Body of pancreas (tissue), 4 donors: ENCODE measurements at regions not wholly inside any gene's neighbourhood (a gene's known extent, or its start where the extent isn't known, plus 50 kb on each side); places are given as distances from the start of the nearest gene placed in this dataset.

Experiments used
- ATAC-seq: fragments of 150-250 bp; one replicate; pipeline ENCODE4 v1.9.1; 2016
- DNase-seq, 4 donors: peaks; one replicate each; pipeline ENCODE4 v3.0.0-alpha.2; 2019
- H3K27ac ChIP-seq, 4 donors: fragments of 200-600 bp; sonication (generic); 1 replicate in 3 of 4; 2 replicates in 1 of 4; pipeline versions ENCODE4 v1.5.1 to v1.6.1; 2016 to 2019; ENCODE audit warnings: mild to moderate bottlenecking in 1 of 4, mixed read lengths in 1 of 4, moderate library complexity in 1 of 4
- H3K27me3 ChIP-seq, 2 donors: fragments of 200-600 bp; sonication (generic); one replicate each; pipeline ENCODE4 v1.6.0; 2016; ENCODE audit warnings: mild to moderate bottlenecking in 1 of 2
- H3K36me3 ChIP-seq, 2 donors: fragments of 200-600 bp; sonication (generic); replicated peaks in 1 of 2; 2 replicates each; pipeline ENCODE4 v1.5.1; 2016; ENCODE audit warnings: low read depth in 2 of 2; ENCODE audit not compliant: insufficient read depth in 1 of 2
- H3K4me1 ChIP-seq: fragments of 200-600 bp; sonication (generic); one replicate; pipeline ENCODE4 v1.6.0; 2016
- H3K4me3 ChIP-seq, 2 donors: fragments of 200-600 bp; sonication (generic); 1 replicate in 1 of 2; 2 replicates in 1 of 2; pipeline ENCODE4 v1.5.1; 2016 to 2019
- H3K9me3 ChIP-seq, 3 donors: fragments of 200-600 bp; sonication (generic); 1 replicate in 2 of 3; 2 replicates in 1 of 3; pipeline ENCODE4 v1.5.1; 2016
- POLR2A ChIP-seq, 3 donors: fragments of 450-650 bp; IDR thresholded peaks; one replicate each; pipeline ENCODE4 v1.6.1; 2016; ENCODE audit warnings: antibody characterized with exemption in 3 of 3, mild to moderate bottlenecking in 2 of 3
- WGBS, 2 donors: methylation state at CpG; one replicate each; pipeline ENCODE4 v1.1.5; 2017; 5-methylcytosine and 5-hydroxymethylcytosine counted together
- intact Hi-C: fragments of 100-400 bp; cut with DNase I; formaldehyde crosslinking; loops from one replicate; pipeline ENCODE4 v1.15.1; 2023
- TF ChIP-seq, protein P1 (sequence below), 7 experiments: fragments of 450-650 bp in 4 of 7; fragments of 200-600 bp in 3 of 7; sonication (generic) in 3 of 7; IDR thresholded peaks; one replicate each; pipeline ENCODE4 v1.5.1; 2016 to 2019; ENCODE audit warnings: antibody characterized with exemption in 7 of 7

DNA sequence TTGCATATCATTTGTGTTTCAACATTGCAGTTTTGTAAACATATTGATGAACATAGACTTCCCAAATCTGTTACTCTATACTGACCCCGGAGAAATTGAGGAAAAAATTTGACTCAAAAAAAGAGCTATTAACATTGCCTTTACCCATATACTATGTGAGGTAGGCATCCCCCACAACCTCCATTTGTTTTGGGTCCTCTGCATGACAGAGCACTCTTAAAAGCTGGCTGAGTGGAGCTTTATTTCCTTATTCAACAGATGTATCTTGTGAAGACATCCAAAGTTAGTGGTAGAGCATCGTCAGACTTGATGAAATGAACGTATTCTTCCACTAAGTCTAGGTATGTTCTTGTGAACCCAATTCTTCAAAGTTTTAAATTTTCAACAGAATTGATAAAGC, 310.5 kb downstream of the CDH9 start:
- 59 to 65% methylated on average over 3 of the region's 3 CpGs for WGBS, 2 donors

DNA sequence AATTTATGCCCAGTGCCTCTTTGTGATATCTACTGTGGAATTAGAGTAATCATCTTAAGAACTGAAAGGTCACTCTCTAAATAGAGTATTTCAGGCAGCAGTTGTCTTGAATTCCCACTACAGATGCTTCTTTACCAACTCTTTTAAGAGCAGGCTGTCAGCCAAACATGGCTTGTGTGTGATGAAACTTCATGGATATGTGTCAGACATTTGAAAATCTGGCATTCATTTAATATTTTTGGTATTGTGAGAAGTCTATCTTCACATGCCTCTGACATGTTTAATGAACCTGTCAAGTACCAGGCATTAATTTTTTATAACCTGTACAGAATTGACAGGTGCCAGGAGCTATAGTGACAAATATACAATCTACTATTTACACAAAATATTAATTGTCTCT, 318.6 kb downstream of the CDH9 start:
- no peaks in the 10 kb centered on the region for H3K36me3 ChIP-seq
- no peak overlapping the region for H3K4me3 ChIP-seq
- H3K9me3 ChIP-seq: no peaks in the 10 kb centered on the region
- TF ChIP-seq, protein P1, sequence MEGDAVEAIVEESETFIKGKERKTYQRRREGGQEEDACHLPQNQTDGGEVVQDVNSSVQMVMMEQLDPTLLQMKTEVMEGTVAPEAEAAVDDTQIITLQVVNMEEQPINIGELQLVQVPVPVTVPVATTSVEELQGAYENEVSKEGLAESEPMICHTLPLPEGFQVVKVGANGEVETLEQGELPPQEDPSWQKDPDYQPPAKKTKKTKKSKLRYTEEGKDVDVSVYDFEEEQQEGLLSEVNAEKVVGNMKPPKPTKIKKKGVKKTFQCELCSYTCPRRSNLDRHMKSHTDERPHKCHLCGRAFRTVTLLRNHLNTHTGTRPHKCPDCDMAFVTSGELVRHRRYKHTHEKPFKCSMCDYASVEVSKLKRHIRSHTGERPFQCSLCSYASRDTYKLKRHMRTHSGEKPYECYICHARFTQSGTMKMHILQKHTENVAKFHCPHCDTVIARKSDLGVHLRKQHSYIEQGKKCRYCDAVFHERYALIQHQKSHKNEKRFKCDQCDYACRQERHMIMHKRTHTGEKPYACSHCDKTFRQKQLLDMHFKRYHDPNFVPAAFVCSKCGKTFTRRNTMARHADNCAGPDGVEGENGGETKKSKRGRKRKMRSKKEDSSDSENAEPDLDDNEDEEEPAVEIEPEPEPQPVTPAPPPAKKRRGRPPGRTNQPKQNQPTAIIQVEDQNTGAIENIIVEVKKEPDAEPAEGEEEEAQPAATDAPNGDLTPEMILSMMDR (IDR thresholded peaks at IDR 0.05): no peak
- TF ChIP-seq POLR2A (IDR thresholded peaks at IDR 0.05): no peak
- H3K27ac ChIP-seq: no peak overlapping the region
- H3K4me1 ChIP-seq: no peaks in the 10 kb centered on the region
- intact Hi-C loops: no loop called here
- no peak for ATAC-seq
- H3K27me3 ChIP-seq: no peaks in the 10 kb centered on the region
- no peak for DNase-seq

More for the DNA sequence above, 310.5 kb downstream of the CDH9 start:
- H3K27ac ChIP-seq: no peak overlapping the region
- no peaks in the 10 kb centered on the region for H3K27me3 ChIP-seq
- no peaks in the 10 kb centered on the region for H3K4me1 ChIP-seq
- H3K36me3 ChIP-seq: no peaks in the 10 kb centered on the region
- intact Hi-C loops: no loop called here
- H3K9me3 ChIP-seq: no peaks in the 10 kb centered on the region
- TF ChIP-seq, protein P1 (IDR thresholded peaks at IDR 0.05): no peak
- no peak for TF ChIP-seq POLR2A (IDR thresholded peaks at IDR 0.05)
- H3K4me3 ChIP-seq: no peak overlapping the region
- no peak for ATAC-seq
- DNase-seq: no peak

DNA sequence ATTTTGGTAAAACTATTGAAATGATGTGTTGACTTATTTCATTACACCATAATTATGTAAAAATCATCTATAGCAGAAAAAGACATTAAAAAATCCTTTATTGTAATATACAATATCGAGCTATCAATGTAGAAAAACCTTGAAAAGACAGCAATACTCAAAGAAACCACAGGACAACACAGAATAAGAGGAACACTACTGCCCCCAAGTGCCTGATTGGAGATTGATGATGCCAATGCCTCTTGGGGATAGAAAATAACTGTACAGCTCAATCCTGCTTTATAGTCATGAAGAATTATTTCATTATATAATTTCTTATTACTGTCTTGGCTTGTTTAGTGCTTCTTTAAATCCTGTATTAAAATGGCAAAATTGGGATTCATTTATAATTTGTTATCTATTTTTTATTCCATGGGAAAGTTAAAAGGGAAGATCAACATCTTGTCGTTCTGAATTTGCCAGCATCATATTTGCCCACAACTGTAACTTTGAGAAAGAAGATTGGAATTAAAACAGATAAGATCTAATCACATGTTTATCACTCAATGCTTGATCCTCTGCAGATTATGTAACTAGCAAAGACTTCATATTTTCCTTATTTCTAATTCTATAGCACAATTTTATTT, 337.5 kb downstream of the CDH9 start:
- DNase-seq (peak in 1 of 4 donors; percentile 6), ATAC-seq (no peak)
- no peaks in the 10 kb centered on the region for H3K27me3 ChIP-seq
- H3K36me3 ChIP-seq: no peaks in the 10 kb centered on the region
- no peaks in the 10 kb centered on the region for H3K9me3 ChIP-seq
- H3K27ac ChIP-seq: no peak overlapping the region
- H3K4me1 ChIP-seq: no peaks in the 10 kb centered on the region
- no peak overlapping the region for H3K4me3 ChIP-seq
- TF ChIP-seq POLR2A (IDR thresholded peaks at IDR 0.05): no peak
- TF ChIP-seq, protein P1 (IDR thresholded peaks at IDR 0.05): peak in 6 of 7 experiments; percentile 16 to 38 (median 23)
- intact Hi-C loops: no loop called here
- WGBS, 2 donors: 34 to 37% methylated on average over 2 of the region's 2 CpGs

DNA sequence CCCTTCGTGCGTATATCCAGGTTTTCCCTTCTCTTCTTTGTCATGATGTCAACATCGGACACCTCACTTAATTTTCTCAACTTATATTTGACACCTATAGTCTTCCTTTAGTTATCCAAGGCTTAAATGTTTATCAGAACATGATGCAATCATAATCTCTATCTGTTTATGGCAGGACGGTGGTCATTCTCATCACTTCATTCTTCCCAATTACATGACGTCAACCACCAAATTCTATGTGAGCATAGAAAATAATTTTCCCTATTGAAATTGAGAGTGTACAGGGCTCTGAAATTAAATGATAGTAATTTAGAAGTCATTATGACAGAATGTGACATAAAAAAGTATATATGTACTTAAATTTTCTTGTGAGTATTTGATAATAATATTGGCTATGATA, 345.4 kb downstream of the CDH9 start:
- TF ChIP-seq POLR2A (IDR thresholded peaks at IDR 0.05): no peak
- TF ChIP-seq, protein P1 (IDR thresholded peaks at IDR 0.05): no peak
- Histone ChIP-seq H3K27me3 (no peaks in the 10 kb centered on the region), H3K4me3 (no peak overlapping the region), H3K27ac (no peak overlapping the region), H3K4me1 (no peaks in the 10 kb centered on the region), H3K9me3 (no peaks in the 10 kb centered on the region), H3K36me3 (no peaks in the 10 kb centered on the region)
- ATAC-seq (no peak), DNase-seq (no peak)
- intact Hi-C loops: no loop called here
- 61 to 63% methylated on average over 5 of the region's 5 CpGs for WGBS, 2 donors

DNA sequence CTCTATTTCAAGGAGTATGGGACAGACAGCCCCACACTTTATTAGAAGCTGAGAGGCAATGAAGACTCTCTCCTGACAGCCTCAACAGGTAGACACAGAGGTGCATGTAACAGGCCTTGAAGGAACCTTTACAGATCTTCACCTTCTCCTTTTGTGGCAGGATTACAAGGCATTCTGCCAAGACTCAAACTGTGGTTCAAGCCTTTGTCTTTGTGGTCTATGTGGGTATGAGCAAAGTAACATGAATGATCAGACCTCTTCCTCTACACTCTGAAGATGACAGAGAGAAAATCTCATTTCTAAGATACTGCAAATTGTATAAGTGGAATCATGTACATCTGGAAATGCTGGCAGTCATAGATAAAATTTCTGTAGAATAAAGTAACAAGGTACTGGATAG, 346.9 kb downstream of the CDH9 start:
- ATAC-seq (no peak), DNase-seq (no peak)
- Histone ChIP-seq H3K9me3 (no peaks in the 10 kb centered on the region), H3K27ac (no peak overlapping the region), H3K27me3 (no peaks in the 10 kb centered on the region), H3K4me3 (no peak overlapping the region), H3K36me3 (no peaks in the 10 kb centered on the region), H3K4me1 (no peaks in the 10 kb centered on the region)
- intact Hi-C loops: no loop called here
- no peak for TF ChIP-seq POLR2A (IDR thresholded peaks at IDR 0.05)
- TF ChIP-seq, protein P1 (IDR thresholded peaks at IDR 0.05): no peak
